Activated naive CD4-positive, alpha-beta T cell treated with anti-CD3 and anti-CD28 coated beads for 36 hours (primary cell): ENCODE measurements at regions not wholly inside any gene's neighbourhood (a gene's known extent, or its start where the extent isn't known, plus 50 kb on each side); places are given as distances from the start of the nearest gene placed in this dataset.

Experiments used
- CTCF ChIA-PET: fragments of 350-600 bp; sonication (Branson Sonifier 250); formaldehyde crosslinking; loops from one replicate; lab custom pipeline; 2021; ENCODE audit warnings: antibody characterized with exemption; lab: Charles Lee
- DNase-seq: peaks from one replicate; pipeline ENCODE4 v3.0.0-alpha.2; 2020
- H3K27ac Mint-ChIP-seq: one replicate; pipeline ENCODE4 v1.8.0; 2021; ENCODE audit warnings: mild to moderate bottlenecking, mixed read lengths
- H3K27me3 Mint-ChIP-seq: one replicate; pipeline ENCODE4 v1.8.0; 2021; ENCODE audit warnings: low read depth, mixed read lengths
- H3K36me3 Mint-ChIP-seq: one replicate; pipeline ENCODE4 v1.8.0; 2021; ENCODE audit warnings: low read depth, mixed read lengths
- H3K4me1 Mint-ChIP-seq: one replicate; pipeline ENCODE4 v1.8.0; 2021; ENCODE audit warnings: low read depth, mixed read lengths
- H3K4me3 Mint-ChIP-seq: one replicate; pipeline ENCODE4 v1.8.0; 2021; ENCODE audit warnings: mild to moderate bottlenecking, moderate library complexity, mixed read lengths
- H3K9me3 Mint-ChIP-seq: one replicate; pipeline ENCODE4 v1.8.0; 2021; ENCODE audit warnings: mixed read lengths
- intact Hi-C: fragments of 100-400 bp; cut with micrococcal nuclease; formaldehyde crosslinking; loops from one replicate; pipeline ENCODE4 v1.15.1; 2023

- H3K9me3 Mint-ChIP-seq, result no peaks in the 10 kb centered on the region
- H3K4me3 Mint-ChIP-seq, result no peak overlapping the region
- intact Hi-C loops, result no loop called here
These were observed 81.1 kb upstream of the GRAMD2B start for GRCh38 chr5:126341906-126342630.

GRCh38 chr5:126348855-126349635 is 74.2 kb upstream of the GRAMD2B start:
- CTCF ChIA-PET, result interaction anchor here (0.7 to 14.2 kb wide), 5 partner anchors 10 to 188 kb away, joined by 3 to 202 read pairs (median 15); no protein-coding TSS in a partner anchor
- DNase-seq, result no peak
- Mint-ChIP-seq H3K36me3 (no peaks in the 10 kb centered on the region), H3K4me1 (peaks cover 1% of the 10 kb centered on the region), H3K4me3 (no peak overlapping the region), H3K27me3 (peaks cover 6% of the 10 kb centered on the region), H3K9me3 (no peaks in the 10 kb centered on the region), H3K27ac (no peak overlapping the region)
- intact Hi-C loops, result no loop called here

More at GRCh38 chr5:126341906-126342630, 81.1 kb upstream of the GRAMD2B start:
- no peaks in the 10 kb centered on the region for H3K4me1 Mint-ChIP-seq
- DNase-seq, result no peak
- H3K27me3 Mint-ChIP-seq, result peaks cover 20% of the 10 kb centered on the region
- CTCF ChIA-PET, result interaction anchor here (0.5 to 2.7 kb wide), 8 partner anchors 11 to 259 kb away, joined by 3 to 10 read pairs (median 4); partner anchors contain the start of gene PHAX
- H3K36me3 Mint-ChIP-seq, result no peaks in the 10 kb centered on the region
- no peak overlapping the region for H3K27ac Mint-ChIP-seq

- intact Hi-C loops, result loop anchor here (10.0 kb wide), 1 partner anchor 964 kb away; no protein-coding TSS in a partner anchor
- no peak for DNase-seq
- CTCF ChIA-PET, result interaction anchor here (0.8 to 14.2 kb wide), 8 partner anchors 12 to 243 kb away, joined by 3 to 202 read pairs (median 5); partner anchors contain the start of genes ALDH7A1 and GRAMD2B
- no peaks in the 10 kb centered on the region for H3K36me3 Mint-ChIP-seq
- no peak overlapping the region for H3K4me3 Mint-ChIP-seq
- H3K9me3 Mint-ChIP-seq, result no peaks in the 10 kb centered on the region
- H3K27ac Mint-ChIP-seq, result no peak overlapping the region
- peaks cover 12% of the 10 kb centered on the region for H3K4me1 Mint-ChIP-seq
- no peaks in the 10 kb centered on the region for H3K27me3 Mint-ChIP-seq
These were observed 72.1 kb upstream of the GRAMD2B start for GRCh38 chr5:126351153-126351552.

GRCh38 chr5:126354012-126354857 is 69.0 kb upstream of the GRAMD2B start:
- Mint-ChIP-seq H3K4me1 (peaks cover 12% of the 10 kb centered on the region), H3K4me3 (peak overlapping the region; percentile 33), H3K36me3 (no peaks in the 10 kb centered on the region), H3K27me3 (no peaks in the 10 kb centered on the region), H3K27ac (no peak overlapping the region), H3K9me3 (no peaks in the 10 kb centered on the region)
- no peak for DNase-seq
- CTCF ChIA-PET, result interaction anchor here (0.7 to 14.2 kb wide), 19 partner anchors 9 to 246 kb away, joined by 3 to 202 read pairs (median 4); partner anchors contain the start of genes GRAMD2B and PHAX
- intact Hi-C loops, result loop anchor here (1.0 to 10.0 kb wide), 8 partner anchors 15 to 961 kb away; partner anchors contain the start of gene GRAMD2B

GRCh38 chr5:126354858-126355731 is 68.1 kb upstream of the GRAMD2B start:
- no peak overlapping the region for H3K27ac Mint-ChIP-seq
- no peaks in the 10 kb centered on the region for H3K36me3 Mint-ChIP-seq
- CTCF ChIA-PET, result interaction anchor here (0.6 to 14.2 kb wide), 12 partner anchors 11 to 249 kb away, joined by 3 to 202 read pairs (median 4); partner anchors contain the start of genes GRAMD2B and PHAX
- H3K27me3 Mint-ChIP-seq, result no peaks in the 10 kb centered on the region
- DNase-seq, result no peak
- peaks cover 12% of the 10 kb centered on the region for H3K4me1 Mint-ChIP-seq
- intact Hi-C loops, result loop anchor here (1.0 to 10.0 kb wide), 8 partner anchors 16 to 960 kb away; partner anchors contain the start of gene GRAMD2B
- H3K9me3 Mint-ChIP-seq, result no peaks in the 10 kb centered on the region
- H3K4me3 Mint-ChIP-seq, result no peak overlapping the region

GRCh38 chr5:126355940-126356339 is 67.3 kb upstream of the GRAMD2B start:
- H3K27me3 Mint-ChIP-seq, result no peaks in the 10 kb centered on the region
- DNase-seq, result no peak
- intact Hi-C loops, result loop anchor here (10.0 kb wide), 1 partner anchor 959 kb away; no protein-coding TSS in a partner anchor
- H3K4me1 Mint-ChIP-seq, result peaks cover 12% of the 10 kb centered on the region
- CTCF ChIA-PET, result interaction anchor here (0.6 to 14.2 kb wide), 6 partner anchors 18 to 1134 kb away, joined by 4 to 202 read pairs (median 15); no protein-coding TSS in a partner anchor
- H3K4me3 Mint-ChIP-seq, result no peak overlapping the region
- H3K36me3 Mint-ChIP-seq, result no peaks in the 10 kb centered on the region
- no peaks in the 10 kb centered on the region for H3K9me3 Mint-ChIP-seq
- H3K27ac Mint-ChIP-seq, result no peak overlapping the region

GRCh38 chr5:126357585-126358342 is 65.4 kb upstream of the GRAMD2B start:
- no peak overlapping the region for H3K4me3 Mint-ChIP-seq
- H3K4me1 Mint-ChIP-seq, result peaks cover 12% of the 10 kb centered on the region
- H3K27ac Mint-ChIP-seq, result no peak overlapping the region
- H3K27me3 Mint-ChIP-seq, result no peaks in the 10 kb centered on the region
- CTCF ChIA-PET, result interaction anchor here (0.8 to 14.2 kb wide), 8 partner anchors 17 to 179 kb away, joined by 3 to 202 read pairs (median 3); no protein-coding TSS in a partner anchor
- H3K9me3 Mint-ChIP-seq, result no peaks in the 10 kb centered on the region
- intact Hi-C loops, result loop anchor here (10.0 kb wide), 1 partner anchor 957 kb away; no protein-coding TSS in a partner anchor
- no peaks in the 10 kb centered on the region for H3K36me3 Mint-ChIP-seq
- no peak for DNase-seq

- intact Hi-C loops, result loop anchor here (10.0 kb wide), 1 partner anchor 956 kb away; no protein-coding TSS in a partner anchor
- DNase-seq, result no peak
- H3K4me3 Mint-ChIP-seq, result no peak overlapping the region
- no peaks in the 10 kb centered on the region for H3K27me3 Mint-ChIP-seq
- no peak overlapping the region for H3K27ac Mint-ChIP-seq
- CTCF ChIA-PET, result interaction anchor here (0.6 to 14.2 kb wide), 8 partner anchors 18 to 247 kb away, joined by 3 to 202 read pairs (median 3); no protein-coding TSS in a partner anchor
- H3K9me3 Mint-ChIP-seq, result no peaks in the 10 kb centered on the region
- no peaks in the 10 kb centered on the region for H3K36me3 Mint-ChIP-seq
- peaks cover 12% of the 10 kb centered on the region for H3K4me1 Mint-ChIP-seq
These were observed 64.7 kb upstream of the GRAMD2B start for GRCh38 chr5:126358525-126358924.

- H3K4me3 Mint-ChIP-seq, result no peak overlapping the region
- intact Hi-C loops, result loop anchor here (10.0 kb wide), 1 partner anchor 955 kb away; no protein-coding TSS in a partner anchor
- H3K4me1 Mint-ChIP-seq, result peaks cover 3% of the 10 kb centered on the region
- CTCF ChIA-PET, result interaction anchor here (1.6 to 14.2 kb wide), 3 partner anchors 10 to 177 kb away, joined by 3 to 202 read pairs (median 34); no protein-coding TSS in a partner anchor
- no peaks in the 10 kb centered on the region for H3K36me3 Mint-ChIP-seq
- no peaks in the 10 kb centered on the region for H3K9me3 Mint-ChIP-seq
- H3K27ac Mint-ChIP-seq, result no peak overlapping the region
- no peak for DNase-seq
- H3K27me3 Mint-ChIP-seq, result no peaks in the 10 kb centered on the region
These were observed 63.3 kb upstream of the GRAMD2B start for GRCh38 chr5:126359884-126360283.

GRCh38 chr5:126360467-126360866 is 62.7 kb upstream of the GRAMD2B start:
- Mint-ChIP-seq H3K36me3 (no peaks in the 10 kb centered on the region), H3K27ac (no peak overlapping the region), H3K4me3 (no peak overlapping the region), H3K9me3 (no peaks in the 10 kb centered on the region), H3K27me3 (no peaks in the 10 kb centered on the region), H3K4me1 (no peaks in the 10 kb centered on the region)
- no peak for DNase-seq
- intact Hi-C loops, result no loop called here
- CTCF ChIA-PET, result interaction anchor here (1.0 to 14.2 kb wide), 4 partner anchors 9 to 177 kb away, joined by 3 to 202 read pairs (median 19); no protein-coding TSS in a partner anchor
